ENCODE measurements at regions not wholly inside any gene's neighbourhood (a gene's known extent, or its start where the extent isn't known, plus 50 kb on each side); places are given as distances from the start of the nearest gene placed in this dataset.

- DNase-seq = no peak
These were observed 691.8 kb downstream of the TSN start for GRCh38 chr2:122447237-122447636.

- no peak for DNase-seq
These were observed 695.6 kb downstream of the TSN start for GRCh38 chr2:122451040-122451439.

- DNase-seq = no peak
These were observed 696.2 kb downstream of the TSN start for GRCh38 chr2:122451697-122452096.

GRCh38 chr2:122469147-122469546, 713.7 kb downstream of the TSN start:
- no peak for DNase-seq

GRCh38 chr2:122471753-122472152, 716.3 kb downstream of the TSN start:
- DNase-seq = no peak

- no peak for DNase-seq
These were observed 722.7 kb downstream of the TSN start for GRCh38 chr2:122478117-122478516.

- DNase-seq = no peak
These were observed 723.3 kb downstream of the TSN start for GRCh38 chr2:122478771-122479170.

GRCh38 chr2:122480501-122481243, 725.2 kb downstream of the TSN start:
- DNase-seq = no peak

- DNase-seq = no peak
These were observed 725.8 kb downstream of the TSN start for GRCh38 chr2:122481244-122481622.

- no peak for DNase-seq
These were observed 726.3 kb downstream of the TSN start for GRCh38 chr2:122481717-122482116.

- no peak for DNase-seq
These were observed 730.6 kb downstream of the TSN start for GRCh38 chr2:122486086-122486485.

- no peak for DNase-seq
These were observed 731.4 kb downstream of the TSN start for GRCh38 chr2:122486705-122487415.

- no peak for DNase-seq
These were observed 735.6 kb downstream of the TSN start for GRCh38 chr2:122491011-122491410.

- DNase-seq = no peak
These were observed 745.1 kb downstream of the TSN start for GRCh38 chr2:122500316-122501105.

GRCh38 chr2:122506620-122507019, 751.2 kb downstream of the TSN start:
- DNase-seq = no peak

GRCh38 chr2:122507261-122507660, 751.8 kb downstream of the TSN start:
- DNase-seq = no peak

- DNase-seq = no peak
These were observed 756.6 kb downstream of the TSN start for GRCh38 chr2:122512091-122512490.

- DNase-seq = no peak
These were observed 759.1 kb downstream of the TSN start for GRCh38 chr2:122514451-122514996.

- DNase-seq = no peak
These were observed 760.4 kb downstream of the TSN start for GRCh38 chr2:122515731-122516290.

GRCh38 chr2:122516775-122517174, 761.3 kb downstream of the TSN start:
- DNase-seq = no peak

- DNase-seq = no peak
These were observed 763.9 kb downstream of the TSN start for GRCh38 chr2:122519366-122519765.

- DNase-seq = no peak
These were observed 764.6 kb downstream of the TSN start for GRCh38 chr2:122519821-122520611.

Data from DMS79 (cell line).